TTC549 (cell line): ENCODE measurements at regions not wholly inside any gene's neighbourhood (a gene's known extent, or its start where the extent isn't known, plus 50 kb on each side); places are given as distances from the start of the nearest gene placed in this dataset.
"Not testable (repeated sequence)": the region's sequence is repeated elsewhere in the genome, so short reads cannot be mapped to it uniquely, and the experiment has no call there.

Experiments
- FAIRE-seq: peaks from 2 replicates; lab custom pipeline; 2012; peaks lifted over from hg19 to GRCh38; lab: Jason Lieb, UNC

DNA sequence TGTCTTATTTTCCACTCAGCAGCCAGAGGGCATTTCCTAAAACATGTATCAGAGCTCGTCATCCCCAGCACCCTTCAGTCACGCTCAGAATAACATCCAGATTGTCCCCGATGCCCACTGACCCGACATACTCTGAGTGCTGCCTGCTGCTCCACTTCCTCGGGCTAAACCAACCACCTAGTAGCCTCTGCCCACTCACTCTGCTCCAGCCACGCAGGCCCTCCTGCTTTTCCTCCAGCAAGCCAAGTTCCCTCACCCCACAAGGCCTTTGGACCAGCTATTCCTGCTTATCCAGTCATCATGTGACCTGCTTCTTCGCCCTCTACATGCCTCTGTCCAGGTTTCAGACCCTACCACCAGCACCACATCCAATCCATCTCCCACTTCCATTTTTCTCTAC, 454.2 kb downstream of the CD83 start:
- FAIRE-seq = no peak

DNA sequence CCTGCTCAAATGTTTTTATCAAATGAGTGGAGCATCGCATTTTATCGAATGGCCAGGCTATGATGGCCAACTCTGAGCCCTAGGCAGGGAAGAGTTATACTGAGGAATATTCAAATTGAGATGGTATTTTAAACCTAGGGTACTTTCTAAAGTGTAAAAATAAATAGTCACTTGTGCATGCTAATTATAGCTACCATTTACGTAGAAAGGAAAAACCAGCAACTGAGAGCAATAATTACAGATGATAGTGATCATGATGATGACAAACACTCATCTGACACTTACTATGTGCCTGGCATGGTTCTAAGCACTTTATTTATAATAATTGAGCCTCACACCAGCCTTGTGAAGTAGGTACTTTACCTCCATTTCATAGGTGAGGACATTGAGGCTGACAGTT, 455.7 kb downstream of the CD83 start:
- no peak for FAIRE-seq

DNA sequence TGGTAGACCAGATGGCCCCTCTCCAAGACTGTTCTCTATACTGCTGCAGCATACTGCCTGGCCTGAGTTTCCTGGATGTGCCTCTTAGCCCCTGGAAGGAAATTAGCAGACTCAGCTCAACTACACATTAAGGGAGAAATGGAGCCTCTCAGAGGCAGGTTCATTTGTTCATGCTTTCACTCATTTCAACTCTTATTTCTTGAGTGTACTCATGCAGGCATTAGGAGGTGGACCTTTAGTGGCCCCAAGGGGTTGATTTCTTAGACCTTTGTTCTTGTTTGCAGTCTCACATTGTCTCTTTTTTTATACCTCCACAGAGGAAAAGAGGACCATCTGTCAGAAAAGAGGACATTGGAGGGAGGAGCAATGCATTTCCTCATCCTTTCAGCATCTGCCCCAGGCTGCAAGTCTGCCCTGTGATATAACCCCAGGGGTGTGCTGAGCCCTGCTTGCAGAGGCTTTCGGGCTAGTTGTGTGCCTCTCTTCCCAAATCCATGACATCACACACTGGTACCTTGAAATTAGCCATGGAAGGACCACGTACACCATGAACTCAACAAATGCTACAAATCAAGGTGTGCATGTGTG, 456.2 kb downstream of the CD83 start:
- FAIRE-seq = no peak

DNA sequence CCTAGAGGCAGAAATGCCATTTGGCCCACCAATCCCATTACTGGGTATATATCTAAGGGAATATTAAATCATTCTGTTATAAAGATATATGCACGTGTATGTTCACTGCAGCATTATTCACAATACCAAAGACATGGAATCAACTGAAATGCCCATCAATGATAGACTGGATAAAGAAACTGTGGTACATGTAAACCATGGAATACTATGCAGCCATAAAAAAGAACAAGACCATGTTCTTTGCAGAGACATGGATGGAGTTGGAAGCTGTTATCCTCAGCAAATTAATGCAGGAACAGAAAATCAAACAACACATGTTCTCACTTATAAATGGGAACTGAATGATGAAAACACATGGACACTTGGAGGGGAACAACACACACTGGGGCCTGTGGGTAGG, 458.4 kb downstream of the CD83 start:
- FAIRE-seq = no peak

DNA sequence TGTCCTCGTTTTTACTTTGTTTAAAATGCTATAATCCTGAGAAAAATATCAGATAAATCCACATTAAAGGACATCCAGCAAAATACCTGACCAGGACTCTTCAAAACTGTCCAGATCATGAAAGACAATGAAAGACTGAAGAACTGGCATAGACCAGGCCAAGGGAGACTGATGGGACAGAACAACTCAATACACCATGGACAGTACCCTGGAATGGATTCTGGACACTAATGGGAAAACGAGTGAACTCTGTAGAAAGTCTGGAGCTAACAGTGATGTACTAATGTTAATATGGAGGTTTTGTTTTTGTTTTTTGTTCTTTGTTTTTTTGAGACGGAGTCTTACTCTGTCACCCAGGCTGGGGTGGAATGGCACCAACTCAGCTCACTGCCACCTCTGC, 461.4 kb downstream of the CD83 start:
- no peak for FAIRE-seq

DNA sequence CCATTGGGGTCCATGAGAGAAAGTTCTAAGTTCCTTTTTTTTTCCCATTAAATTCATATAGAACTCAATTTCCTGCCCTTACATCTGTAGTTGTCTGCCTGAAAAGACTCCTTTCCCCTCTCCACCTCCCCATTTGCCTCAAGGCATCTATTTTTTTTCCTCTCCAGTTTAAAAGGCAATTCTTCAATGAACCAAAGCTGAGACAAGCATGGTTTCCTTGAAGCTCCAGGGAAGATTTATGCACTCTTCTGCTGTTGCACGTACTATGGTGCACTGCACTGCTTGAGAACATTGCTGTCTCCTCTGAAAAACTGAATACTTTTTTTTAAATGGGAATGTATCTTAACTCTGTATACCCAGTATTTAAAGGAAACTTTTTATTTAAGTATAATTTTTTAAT, 465.2 kb downstream of the CD83 start:
- FAIRE-seq = no peak

DNA sequence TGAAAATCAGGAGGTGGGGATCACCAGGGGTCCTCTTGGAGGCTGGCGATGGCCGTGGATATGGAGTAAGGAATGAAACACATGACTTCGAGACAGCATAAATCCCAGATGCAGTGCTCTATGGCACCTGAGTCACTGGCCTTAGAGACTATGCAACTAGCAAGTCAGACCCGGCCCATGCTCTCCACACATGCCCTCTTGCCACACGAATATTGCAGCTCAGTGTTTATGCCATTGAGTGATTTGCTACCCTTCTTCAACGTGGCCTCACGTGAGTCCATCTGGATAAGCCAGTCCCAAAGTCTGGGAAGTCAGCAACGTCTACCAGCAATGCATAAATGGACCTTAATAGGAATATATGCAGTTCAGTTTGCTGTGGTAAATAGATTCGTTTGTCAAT, 466.3 kb downstream of the CD83 start:
- FAIRE-seq = no peak

DNA sequence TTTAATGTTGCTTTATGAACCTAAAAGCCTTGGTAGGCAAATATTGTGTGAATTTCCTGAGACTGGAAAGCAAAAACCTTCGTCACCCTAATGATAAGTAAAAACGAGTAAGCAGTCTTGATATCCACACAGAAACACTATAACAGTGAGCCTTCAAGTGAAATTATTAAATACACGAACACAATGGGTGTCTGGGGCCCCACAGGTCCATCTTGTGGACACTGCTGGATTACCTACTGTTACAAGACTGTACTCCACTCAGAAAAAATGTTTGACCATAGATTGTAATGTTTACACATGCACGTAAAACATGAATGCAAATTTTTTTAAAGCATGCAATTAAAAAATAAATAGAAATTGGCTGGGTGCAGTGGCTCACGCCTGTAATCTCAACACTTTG, 466.9 kb downstream of the CD83 start:
- no peak for FAIRE-seq

DNA sequence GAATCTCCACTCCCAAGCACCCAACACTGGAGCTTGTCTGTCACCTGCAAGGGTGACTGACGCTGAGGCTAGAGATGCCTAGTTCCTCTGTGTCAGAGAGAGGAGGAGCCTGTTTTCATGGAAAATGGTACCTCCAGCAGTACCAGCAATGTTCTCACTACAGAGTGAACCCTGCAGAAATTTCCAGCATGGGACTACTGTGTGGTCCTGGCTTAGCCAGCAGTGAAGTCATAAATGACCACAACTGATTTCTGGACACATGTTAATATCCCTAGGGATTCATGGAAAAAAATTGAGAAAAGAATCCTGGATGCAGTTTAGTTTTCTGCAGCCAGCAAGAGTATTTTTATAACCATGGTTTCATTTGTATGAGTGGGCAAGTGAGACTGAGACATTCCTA, 468.1 kb downstream of the CD83 start:
- no peak for FAIRE-seq

DNA sequence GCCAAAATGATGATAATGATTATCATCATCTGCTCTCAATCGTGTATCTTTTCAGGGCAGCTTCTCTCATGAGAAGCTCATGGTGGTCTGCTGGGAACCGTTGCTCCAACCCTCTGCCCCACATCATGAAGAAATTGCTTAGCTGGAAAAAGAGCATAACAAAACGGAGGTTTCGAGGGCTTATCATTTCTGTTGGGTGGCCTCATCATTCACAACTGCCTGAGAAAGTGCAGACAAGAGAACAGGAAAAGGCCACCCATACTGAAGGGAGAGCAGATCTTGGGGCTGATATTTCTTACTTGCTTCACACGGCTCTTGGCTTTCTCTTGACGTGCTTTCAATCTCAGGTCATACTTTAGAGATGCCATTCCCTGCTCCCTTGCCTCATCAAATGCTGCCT, 471.6 kb downstream of the CD83 start:
- no peak for FAIRE-seq

DNA sequence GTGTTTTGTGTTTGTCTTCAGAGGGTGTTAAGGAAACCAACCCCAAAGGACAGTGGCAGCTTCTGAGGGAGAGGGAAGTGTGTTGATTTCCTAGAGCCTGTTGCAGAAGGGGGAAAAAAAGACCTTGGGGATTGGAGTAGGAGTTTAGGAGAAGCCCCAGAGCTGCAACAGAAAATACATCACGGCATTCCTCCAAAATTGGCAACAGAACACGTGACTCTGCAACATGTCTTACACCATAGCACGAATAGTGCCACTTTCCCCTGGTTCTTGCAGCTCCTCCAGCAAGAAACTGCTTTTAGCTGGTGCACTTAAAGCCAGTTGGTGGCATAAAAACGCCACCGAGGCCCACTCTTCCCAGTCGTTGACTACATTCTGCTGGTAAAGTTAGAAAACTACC, 473.0 kb downstream of the CD83 start:
- FAIRE-seq = no peak

DNA sequence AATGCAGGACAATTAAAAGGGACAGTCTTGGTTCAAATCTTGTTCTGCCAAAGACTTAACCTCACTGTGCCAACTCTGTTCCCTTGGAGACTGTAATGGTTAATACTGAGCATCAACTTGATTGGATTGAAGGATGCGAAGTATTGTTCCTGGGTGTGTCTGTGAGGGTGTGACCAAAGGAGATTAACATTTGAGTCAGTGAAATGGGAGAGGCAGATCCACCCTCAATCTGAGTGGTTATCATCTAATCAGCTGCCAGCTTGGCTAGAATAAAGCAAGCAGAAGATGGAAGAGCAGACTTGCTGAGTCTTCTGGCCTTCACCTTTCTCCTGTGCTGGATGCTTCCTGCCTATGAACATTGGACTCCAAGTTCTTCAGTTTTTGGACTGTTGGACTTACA, 474.4 kb downstream of the CD83 start:
- FAIRE-seq = no peak

DNA sequence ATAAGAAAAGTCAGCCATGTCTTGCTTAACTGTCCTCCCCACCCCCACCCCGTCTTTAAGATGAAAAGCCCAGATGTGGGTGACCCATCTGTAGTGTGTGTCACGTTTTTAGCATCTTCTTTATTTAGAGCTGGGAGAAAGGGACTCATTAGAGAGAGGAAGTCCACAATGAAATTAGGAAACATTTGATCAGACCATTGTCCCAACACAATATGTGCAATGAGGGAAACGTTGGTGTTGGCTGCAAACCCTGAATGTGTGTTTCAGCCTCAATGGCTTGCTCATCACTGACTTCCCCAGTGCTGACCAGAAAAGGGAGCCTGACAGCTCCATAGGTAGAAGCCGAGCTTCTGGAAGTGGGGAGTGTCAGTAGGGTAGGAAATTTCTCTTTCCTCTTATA, 475.7 kb downstream of the CD83 start:
- FAIRE-seq = no peak

DNA sequence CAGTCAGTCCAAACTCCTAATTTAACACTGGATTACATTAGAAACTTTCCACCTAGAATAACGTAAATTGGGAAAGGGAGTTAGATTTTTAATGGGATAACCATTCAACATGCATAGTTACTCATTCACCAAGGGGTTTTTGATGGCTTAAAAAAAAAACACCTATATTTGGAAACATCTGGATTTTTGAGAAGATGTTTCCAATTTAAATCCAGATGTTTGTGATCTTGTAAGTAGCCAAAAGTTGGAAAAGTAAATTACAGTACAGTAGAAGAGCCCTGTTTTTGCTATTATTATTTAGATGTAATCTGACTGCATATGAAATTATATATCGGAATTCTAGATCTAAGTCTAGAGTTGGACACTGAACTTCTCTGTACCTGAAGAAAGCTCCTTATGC, 478.2 kb downstream of the CD83 start:
- FAIRE-seq = no peak

DNA sequence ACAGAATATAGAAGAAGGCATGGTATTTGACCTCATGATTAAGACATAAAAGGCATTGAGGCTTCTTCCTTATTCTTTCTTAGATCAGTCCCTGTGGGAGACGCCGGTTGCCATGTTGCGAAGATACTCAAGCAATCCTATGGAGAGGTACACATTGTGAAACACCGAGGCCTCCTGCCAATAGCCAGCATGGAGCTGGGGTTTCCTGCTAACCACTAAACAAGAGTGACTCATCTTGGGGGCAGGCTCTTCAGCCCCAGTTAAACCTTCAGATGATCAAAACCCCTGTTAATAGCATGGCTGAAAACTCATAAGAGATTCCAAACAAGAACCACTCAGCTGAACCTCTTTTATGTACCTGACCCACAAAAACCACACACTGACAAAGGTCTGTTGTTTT, 478.8 kb downstream of the CD83 start:
- FAIRE-seq = no peak

DNA sequence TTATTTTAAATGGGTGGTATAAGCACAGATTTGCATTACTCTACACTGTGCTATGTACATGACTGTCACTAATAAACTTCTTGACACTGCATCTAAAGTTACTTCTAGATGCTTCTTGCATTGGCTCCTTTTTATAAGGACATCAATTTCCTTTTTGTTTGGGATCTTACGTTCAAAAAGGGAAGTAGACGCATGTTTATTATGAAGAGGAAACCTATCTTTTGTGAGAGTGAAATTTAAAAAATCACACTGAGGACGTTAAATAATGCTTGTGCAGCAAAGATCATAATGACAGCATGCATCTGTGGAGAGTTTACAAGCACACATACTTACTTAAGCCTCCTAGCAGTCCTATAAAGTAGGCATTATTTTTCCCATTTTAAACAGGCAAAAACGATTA, 479.5 kb downstream of the CD83 start:
- FAIRE-seq = no peak

DNA sequence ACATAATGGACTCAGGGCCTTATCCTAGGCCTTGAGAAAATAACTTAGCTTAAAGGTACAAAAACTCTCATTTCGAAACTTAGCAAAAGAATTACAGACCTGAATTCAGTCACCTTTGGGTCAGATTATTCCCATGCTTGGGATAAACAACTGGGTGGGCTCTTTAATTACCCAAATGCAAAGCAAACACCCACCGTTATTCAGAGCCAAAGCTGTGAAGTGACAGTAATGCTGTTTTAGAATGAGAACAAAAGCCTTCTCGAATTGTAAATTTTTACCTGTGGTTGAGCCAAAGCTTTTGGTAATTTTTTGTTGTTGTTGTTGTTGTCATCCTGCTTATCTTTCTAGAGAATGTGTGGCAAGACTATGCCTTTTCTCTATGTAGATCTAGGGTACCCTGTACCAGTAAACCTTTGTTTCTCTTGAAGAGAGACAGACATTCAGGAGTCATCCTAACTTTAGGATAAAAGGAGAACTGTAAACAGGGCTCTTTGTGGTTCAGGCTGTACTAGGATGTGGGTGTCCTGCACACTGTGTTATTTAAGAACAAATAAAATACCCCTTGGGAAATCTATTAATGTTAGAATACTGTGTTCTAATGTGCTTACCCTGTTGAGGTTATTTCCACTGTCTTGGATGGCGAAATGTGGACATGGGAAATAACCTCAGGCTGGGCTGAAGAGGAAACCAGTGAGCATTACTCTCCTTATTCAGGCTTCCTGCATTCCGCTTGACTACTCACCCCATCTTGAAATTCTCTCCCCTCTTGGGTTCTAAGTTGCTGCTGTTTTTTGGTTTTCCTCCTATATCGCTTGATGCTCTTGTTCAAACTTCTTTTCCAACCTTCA, 480.7 kb downstream of the CD83 start:
- no peak for FAIRE-seq

DNA sequence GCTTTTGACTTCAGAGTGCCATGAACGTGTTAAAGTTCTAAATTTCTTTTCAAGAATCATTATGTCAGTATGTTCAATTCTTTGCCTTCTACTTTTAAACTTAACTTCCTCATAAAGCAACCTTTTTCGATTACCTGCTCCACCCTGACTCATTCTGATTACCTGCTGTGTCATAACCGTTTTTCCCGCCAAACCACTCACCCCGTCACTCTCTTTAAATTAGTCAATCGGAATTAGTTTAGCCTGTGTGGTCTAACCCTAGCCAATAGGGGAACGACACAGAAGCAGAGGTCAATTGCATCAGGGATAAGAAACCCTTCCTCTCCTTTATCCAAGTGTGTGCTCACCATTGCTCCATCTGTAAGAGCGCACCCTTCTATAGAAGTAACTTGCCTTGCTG, 482.7 kb downstream of the CD83 start:
- not testable (repeated sequence) for FAIRE-seq

DNA sequence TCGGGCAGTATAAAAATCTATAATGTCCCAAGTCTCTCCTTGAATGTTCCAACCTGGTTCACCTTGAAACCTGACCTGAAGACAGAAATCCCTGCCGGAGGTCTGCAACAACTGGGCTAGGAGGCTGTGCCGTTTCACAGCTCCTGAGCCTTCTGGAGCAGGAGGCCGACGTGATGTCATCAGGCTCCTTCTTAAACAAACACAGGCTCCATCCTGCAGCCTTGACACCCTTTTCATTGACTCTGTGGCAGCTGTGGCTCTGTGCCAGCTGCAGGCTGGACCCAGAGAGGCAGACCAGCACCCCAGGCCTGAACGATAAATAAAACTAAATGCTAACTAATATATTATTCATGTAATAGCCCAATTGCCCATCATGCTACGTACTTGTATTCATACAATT, 483.9 kb downstream of the CD83 start:
- FAIRE-seq = no peak

DNA sequence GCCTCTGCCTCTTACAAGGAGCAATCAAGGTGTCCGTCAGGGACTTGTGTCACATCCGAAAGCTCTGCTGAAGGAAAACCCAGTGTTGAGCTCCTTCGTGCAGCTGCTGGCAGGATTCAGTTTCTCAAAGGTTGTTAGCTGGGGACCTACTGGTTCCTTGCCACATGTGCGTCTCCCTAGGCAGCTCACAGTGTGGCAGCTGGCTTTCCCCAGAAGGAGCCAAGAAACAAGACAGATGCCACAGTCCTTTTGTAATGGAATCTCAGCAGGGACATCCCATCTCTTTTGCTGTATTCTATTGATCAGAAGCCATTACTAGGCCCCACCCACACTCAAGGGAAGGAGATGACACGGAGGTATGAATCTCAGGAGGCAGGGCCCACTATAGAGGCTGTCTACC, 488.8 kb downstream of the CD83 start:
- no peak for FAIRE-seq

DNA sequence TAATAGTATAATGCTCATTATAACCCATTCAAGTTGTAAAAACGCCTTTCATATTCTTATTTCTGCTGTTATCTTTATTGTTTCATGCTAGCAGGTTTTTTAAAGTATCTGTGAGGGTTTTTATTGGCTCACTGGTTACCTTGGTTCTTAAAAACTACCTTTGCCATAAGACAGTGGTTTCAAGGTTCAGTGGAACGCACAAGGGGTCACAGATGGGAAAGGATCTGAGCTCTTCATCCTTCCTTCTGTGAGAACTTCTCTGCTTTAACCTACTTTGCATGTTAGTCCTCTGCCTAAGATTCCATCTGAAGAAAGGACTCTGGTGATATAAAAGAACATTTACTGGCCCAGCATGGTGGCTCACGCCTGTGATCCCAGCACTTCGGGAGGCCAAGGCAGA, 492.6 kb downstream of the CD83 start:
- FAIRE-seq = no peak

DNA sequence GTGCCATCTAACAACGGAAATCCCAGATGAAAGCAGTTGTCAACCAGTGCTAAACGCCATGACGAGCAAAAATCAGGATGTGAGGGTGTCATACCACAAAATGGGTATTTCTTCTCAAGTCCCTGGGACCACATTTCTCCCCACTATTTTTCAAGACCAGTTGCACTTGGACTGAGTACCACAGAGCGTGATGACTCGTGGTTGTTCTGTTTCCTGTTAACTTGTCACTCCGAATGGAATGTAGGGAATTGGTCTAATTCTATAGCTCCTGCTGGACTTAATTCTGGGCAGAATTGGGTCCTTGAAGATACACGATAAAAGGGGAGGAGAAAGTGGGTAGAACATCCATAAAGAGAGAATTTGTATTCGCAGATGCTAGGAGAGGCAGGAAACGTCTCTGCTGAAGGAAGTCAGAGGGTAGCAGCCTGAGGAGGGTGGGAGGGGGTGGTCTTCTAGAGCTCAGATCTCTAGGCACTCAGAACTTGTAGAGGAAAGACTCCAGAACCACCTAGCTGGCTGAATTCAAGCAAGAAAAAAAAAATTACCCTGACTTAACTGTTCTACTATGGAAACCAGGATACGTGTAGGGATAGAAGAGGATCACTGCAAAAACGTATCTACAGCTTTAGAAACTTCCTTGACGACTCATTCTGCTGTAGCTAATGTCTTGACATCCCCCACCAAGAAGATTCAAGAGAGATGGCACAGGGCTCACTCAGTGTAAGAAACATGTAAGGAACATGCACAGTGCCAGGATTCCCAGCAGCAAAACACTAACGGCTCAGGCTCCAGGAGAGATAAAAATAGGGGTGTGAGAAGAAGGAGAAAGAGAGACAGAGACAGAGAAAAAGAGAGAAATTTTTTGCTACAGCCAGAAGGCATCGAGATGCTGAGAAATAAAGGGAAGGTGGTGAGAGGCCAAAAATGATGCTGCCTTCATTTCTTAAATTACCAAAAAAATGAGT, 494.7 kb downstream of the CD83 start:
- no peak for FAIRE-seq

DNA sequence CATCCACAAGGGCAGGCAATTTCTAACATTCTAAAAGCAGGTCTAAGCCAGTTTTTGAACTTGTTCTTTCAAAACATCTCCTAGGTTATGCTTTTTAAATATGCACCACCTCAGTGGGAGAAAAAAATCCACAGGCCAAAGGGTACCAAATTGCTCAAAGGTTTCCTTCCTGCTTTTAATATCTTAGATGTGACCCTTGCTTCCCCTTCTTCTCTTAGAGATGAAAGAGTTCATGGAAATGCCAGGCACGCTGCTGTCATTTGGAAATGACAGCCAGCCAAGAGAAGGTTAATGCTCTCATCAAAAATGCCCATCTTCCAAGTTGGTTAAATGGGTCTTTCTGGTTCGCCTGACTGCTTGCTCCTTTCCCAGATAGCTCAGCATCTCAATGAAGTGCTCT, 497.1 kb downstream of the CD83 start:
- no peak for FAIRE-seq
